ENCODE measurements at regions not wholly inside any gene's neighbourhood (a gene's known extent, or its start where the extent isn't known, plus 50 kb on each side); places are given as distances from the start of the nearest gene placed in this dataset.

GRCh38 chr22:27401321-27401720 lies 400.2 kb downstream of the MN1 start:
- TF ChIP-seq CTCF (IDR thresholded peaks at IDR 0.05; ENCODE audit: borderline replicate concordance) = no peak
- intact Hi-C loops (cut with micrococcal nuclease) = no loop called here
- Histone ChIP-seq H3K4me3 (no peak overlapping the region), H3K36me3 (no peaks in the 10 kb centered on the region), H3K4me1 (no peaks in the 10 kb centered on the region), H3K27ac (replicated peaks) (no peak overlapping the region), H3K27me3 (ENCODE audit: low read depth) (peaks cover 42% of the 10 kb centered on the region), H3K9me3 (replicated peaks) (peaks cover 25% of the 10 kb centered on the region)
- no peak for DNase-seq

- intact Hi-C loops (cut with micrococcal nuclease) = no loop called here
- no peak for DNase-seq
- peaks cover 25% of the 10 kb centered on the region for H3K9me3 ChIP-seq (replicated peaks)
- TF ChIP-seq CTCF (IDR thresholded peaks at IDR 0.05; ENCODE audit: borderline replicate concordance) = no peak
- H3K27me3 ChIP-seq (ENCODE audit: low read depth) = peaks cover 63% of the 10 kb centered on the region
- no peaks in the 10 kb centered on the region for H3K4me1 ChIP-seq
- H3K36me3 ChIP-seq = no peaks in the 10 kb centered on the region
- H3K27ac ChIP-seq (replicated peaks) = no peak overlapping the region
- H3K4me3 ChIP-seq = no peak overlapping the region
Measured at GRCh38 chr22:27404441-27404840, 397.1 kb downstream of the MN1 start.

GRCh38 chr22:27405672-27406388 lies 395.7 kb downstream of the MN1 start:
- DNase-seq = peak; percentile 53

GRCh38 chr22:27406389-27406861 lies 395.1 kb downstream of the MN1 start:
- no peaks in the 10 kb centered on the region for H3K4me1 ChIP-seq
- H3K27me3 ChIP-seq (ENCODE audit: low read depth) = peaks cover 55% of the 10 kb centered on the region
- H3K27ac ChIP-seq (replicated peaks) = no peak overlapping the region
- no peak for TF ChIP-seq CTCF (IDR thresholded peaks at IDR 0.05; ENCODE audit: borderline replicate concordance)
- DNase-seq = no peak
- H3K4me3 ChIP-seq = no peak overlapping the region
- H3K9me3 ChIP-seq (replicated peaks) = peaks cover 17% of the 10 kb centered on the region
- H3K36me3 ChIP-seq = no peaks in the 10 kb centered on the region
- intact Hi-C loops (cut with micrococcal nuclease) = loop anchor here (5.0 kb wide), 1 partner anchor 401 kb away; no protein-coding TSS in a partner anchor

More at GRCh38 chr22:27405672-27406388, 395.7 kb downstream of the MN1 start:
- H3K4me1 ChIP-seq = no peaks in the 10 kb centered on the region
- H3K36me3 ChIP-seq = no peaks in the 10 kb centered on the region
- H3K9me3 ChIP-seq (replicated peaks) = peaks cover 19% of the 10 kb centered on the region
- H3K27me3 ChIP-seq (ENCODE audit: low read depth) = peaks cover 55% of the 10 kb centered on the region
- H3K4me3 ChIP-seq = no peak overlapping the region
- intact Hi-C loops (cut with micrococcal nuclease) = loop anchor here (5.0 kb wide), 1 partner anchor 401 kb away; no protein-coding TSS in a partner anchor
- peak; percentile 83 for TF ChIP-seq CTCF (IDR thresholded peaks at IDR 0.05; ENCODE audit: borderline replicate concordance)
- no peak overlapping the region for H3K27ac ChIP-seq (replicated peaks)

GRCh38 chr22:27407369-27407985 lies 394.1 kb downstream of the MN1 start:
- H3K4me3 ChIP-seq = no peak overlapping the region
- H3K27ac ChIP-seq (replicated peaks) = no peak overlapping the region
- intact Hi-C loops (cut with micrococcal nuclease) = loop anchor here (5.0 kb wide), 1 partner anchor 400 kb away; no protein-coding TSS in a partner anchor
- peaks cover 10% of the 10 kb centered on the region for H3K9me3 ChIP-seq (replicated peaks)
- H3K4me1 ChIP-seq = no peaks in the 10 kb centered on the region
- H3K36me3 ChIP-seq = no peaks in the 10 kb centered on the region
- TF ChIP-seq CTCF (IDR thresholded peaks at IDR 0.05; ENCODE audit: borderline replicate concordance) = no peak
- H3K27me3 ChIP-seq (ENCODE audit: low read depth) = peaks cover 56% of the 10 kb centered on the region
- DNase-seq = no peak

Data from left ventricle myocardium inferior (tissue), 1 donor.